HG03095 (cell line): ENCODE measurements at regions not wholly inside any gene's neighbourhood (a gene's known extent, or its start where the extent isn't known, plus 50 kb on each side); places are given as distances from the start of the nearest gene placed in this dataset.

Experiments used
- ATAC-seq: cut with Tn5 transposase; IDR thresholded peaks from one replicate; pipeline ENCODE4 v1.9.1; 2021; ENCODE audit warnings: moderate library complexity; ENCODE audit not compliant: unreplicated experiment

DNA sequence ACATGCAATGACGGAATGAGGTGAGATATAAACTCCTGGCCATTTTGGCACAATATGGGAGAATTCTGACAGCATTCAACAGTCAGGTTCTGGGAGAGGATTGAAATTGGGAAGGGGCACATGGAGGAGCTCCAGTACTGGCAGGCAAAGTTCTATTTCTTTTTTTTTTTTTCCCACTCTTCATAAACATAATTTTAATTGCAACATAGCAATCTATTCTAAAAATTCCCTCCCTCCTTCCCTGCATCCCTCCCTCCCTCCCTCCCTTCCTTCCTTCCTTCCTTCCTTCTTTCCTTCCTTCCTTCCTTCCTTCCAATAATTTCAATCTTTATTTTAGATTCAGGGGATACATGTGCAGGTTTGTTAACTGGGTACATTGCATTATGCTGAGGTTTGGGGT, 93.2 kb downstream of the PTCSC3 start:
- no peak for ATAC-seq

DNA sequence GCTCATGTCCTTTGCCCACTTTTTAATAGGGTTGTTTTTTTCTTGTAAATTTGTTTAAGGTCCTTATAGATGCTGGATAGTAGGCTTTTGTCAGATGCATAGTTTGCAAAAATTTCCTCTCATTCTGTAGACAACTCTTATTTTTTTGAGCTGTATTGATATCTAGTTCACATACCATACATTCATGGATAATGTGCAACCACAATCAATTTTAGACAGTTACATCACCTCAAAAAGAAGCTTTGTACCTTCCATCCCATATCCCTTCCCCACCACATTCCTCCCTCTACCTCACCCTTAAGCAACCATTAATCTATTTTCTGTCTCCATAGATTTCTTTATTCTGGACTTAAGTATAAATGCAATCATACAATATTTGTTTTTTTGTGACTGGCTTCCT, 98.4 kb downstream of the PTCSC3 start:
- ATAC-seq, result no peak

GRCh38 chr14:36076197-36076596, 100.3 kb downstream of the PTCSC3 start:
- ATAC-seq, result no peak

- ATAC-seq, result no peak
These were observed 101.3 kb downstream of the PTCSC3 start for GRCh38 chr14:36075203-36075602.

- no peak for ATAC-seq
These were observed 105.8 kb downstream of the PTCSC3 start for GRCh38 chr14:36070720-36071043.

- ATAC-seq, result peak; percentile 62
These were observed 106.3 kb downstream of the PTCSC3 start for GRCh38 chr14:36070031-36070719.

- peak; percentile 56 for ATAC-seq
These were observed 107.0 kb downstream of the PTCSC3 start for GRCh38 chr14:36069535-36069900.

DNA sequence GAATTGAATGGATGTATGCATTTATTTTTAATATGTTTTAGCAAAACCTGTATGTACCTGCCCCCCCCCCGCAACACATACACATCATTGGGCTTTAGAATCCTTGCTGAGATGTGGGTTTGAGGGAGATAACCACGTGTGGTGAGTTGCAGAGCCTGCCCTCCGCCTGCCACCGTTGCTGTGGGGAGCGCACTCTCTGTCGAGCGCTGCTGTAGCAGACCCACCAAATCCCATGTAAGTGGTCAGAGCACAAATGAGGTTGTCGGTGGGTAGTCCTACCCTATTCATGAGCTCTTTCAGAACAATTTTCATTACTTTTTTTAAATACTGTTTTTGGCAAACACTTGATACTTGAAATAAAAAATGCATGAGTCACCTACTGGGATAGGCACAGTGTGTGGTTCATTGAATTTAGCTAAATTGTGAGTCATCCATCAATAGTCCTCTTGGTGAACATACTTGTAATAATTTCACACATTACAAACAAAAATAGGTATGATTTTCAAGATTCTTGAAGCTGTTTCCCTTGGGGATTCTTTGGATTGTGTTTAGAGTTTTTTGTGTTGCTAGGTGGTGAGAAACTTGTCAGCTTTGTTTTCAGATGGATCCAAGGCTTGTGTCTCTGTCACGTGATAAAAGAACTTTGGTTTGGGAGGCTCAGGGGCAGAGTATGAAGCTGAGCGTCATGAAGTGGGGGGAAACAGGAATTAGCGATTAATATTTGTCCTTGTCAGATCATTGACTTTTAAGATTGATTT, 107.6 kb downstream of the PTCSC3 start:
- ATAC-seq, result no peak

DNA sequence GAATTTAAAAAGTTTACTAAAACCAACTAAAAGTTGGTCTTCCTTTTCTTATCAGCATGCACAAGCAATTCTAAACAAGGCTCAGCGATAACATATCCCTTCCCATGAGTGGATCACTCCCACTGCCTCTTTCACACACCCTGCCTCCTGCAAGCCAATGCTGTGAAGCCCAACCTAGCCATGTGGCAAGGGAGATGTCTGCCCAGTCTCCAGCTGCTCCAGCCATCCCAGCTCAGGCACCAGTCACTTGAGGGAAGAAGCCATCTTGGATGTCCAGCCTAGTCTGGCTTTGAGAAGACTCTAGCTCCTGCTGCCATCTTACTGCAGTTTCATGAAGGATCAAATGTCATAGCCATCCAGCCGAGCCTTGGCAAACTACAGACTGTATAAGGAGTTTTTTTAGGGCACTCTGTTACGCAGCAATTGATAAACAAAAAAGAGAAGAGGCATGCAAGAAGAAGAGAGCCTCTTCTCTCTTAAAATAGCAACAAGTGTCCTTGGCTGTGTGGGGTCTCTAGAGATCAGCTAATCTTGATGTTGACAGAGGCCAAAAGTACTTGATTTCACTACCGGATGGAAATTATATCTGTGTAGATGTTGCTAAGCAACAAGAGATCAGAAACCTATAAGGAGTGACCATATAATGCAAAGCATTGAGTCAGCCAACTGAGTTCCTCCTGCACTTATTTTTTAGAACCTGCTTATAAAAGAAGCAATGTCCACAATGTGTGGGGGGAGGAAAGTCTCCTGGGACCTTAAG, 108.9 kb downstream of the PTCSC3 start:
- no peak for ATAC-seq

GRCh38 chr14:36066636-36067035, 109.9 kb downstream of the PTCSC3 start:
- no peak for ATAC-seq

- no peak for ATAC-seq
These were observed 110.7 kb downstream of the PTCSC3 start for GRCh38 chr14:36065831-36066230.

- no peak for ATAC-seq
These were observed 117.0 kb downstream of the PTCSC3 start for GRCh38 chr14:36059531-36059930.

GRCh38 chr14:36057452-36058116, 118.9 kb downstream of the PTCSC3 start:
- ATAC-seq, result no peak

DNA sequence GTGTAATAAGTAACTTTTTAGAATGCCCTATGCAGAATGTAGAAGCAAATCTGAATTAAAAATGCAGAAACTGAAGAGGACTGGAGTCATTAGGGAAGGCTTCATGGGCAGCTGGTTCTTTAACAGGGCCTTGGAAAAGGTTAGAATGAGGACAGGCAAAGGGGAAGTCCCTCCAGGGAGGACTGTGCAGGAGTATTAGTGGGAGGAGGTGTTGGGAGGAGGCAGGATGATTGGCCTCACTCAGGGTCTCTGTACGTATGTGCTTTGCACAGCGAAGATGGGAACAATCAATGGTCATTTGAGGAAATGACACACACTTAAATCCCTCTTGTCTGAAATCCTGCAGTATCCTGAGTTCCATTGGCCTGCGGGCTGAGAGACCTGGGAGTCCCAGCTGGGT, 119.7 kb downstream of the PTCSC3 start:
- no peak for ATAC-seq

- ATAC-seq, result no peak
These were observed 120.8 kb downstream of the PTCSC3 start for GRCh38 chr14:36055681-36056225.

DNA sequence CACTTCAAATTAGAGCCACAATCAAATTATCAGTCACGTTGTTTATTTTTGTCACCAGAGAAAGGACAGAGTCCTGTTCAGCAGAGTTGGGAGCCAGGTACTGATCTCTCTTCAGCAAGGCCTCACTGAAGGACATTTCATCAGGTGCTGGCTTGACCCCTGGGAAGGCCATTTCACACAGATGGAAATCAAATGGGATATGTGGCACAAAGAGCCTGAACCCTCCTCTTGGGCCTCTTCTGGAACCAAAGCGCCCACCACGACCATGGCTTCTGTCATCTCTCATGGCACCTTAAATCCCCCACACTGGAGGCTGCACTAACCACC, 121.5 kb downstream of the PTCSC3 start:
- ATAC-seq, result no peak

DNA sequence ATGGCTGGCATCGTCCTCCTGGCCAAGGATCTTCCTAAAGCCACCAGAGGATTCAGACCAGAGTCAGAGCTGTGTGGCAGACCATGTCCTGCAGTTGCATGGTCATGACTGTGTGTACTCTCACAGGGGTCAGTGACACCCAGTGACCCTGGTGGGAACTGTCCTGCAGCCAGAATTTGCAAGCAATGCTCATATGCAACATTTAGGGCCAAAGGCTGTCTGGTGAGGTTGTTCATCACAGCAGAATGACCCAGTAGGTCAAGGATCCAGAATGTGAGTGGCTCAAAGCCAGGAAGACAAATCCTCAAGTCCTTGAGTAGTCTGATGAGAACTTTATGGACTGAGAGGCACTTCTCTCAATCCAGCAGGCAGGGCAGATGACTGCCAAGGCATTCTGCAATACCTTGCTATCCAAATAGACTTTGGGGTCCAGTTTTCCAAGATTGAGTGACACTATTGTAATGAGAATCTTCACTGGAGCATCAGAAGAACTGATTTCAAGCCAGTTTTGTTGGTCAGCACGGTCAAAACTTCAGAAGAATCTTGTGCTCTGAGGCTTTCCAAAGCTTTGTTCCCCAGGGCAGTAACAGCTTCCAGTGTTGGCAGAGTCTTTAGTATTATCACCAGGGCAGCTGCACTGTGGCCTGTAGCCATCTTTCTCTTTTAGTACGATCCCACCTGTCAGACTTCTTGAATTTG, 122.0 kb downstream of the PTCSC3 start:
- no peak for ATAC-seq

GRCh38 chr14:36052681-36053080, 123.8 kb downstream of the PTCSC3 start:
- ATAC-seq, result no peak

GRCh38 chr14:36052063-36052462, 124.5 kb downstream of the PTCSC3 start:
- ATAC-seq, result no peak

DNA sequence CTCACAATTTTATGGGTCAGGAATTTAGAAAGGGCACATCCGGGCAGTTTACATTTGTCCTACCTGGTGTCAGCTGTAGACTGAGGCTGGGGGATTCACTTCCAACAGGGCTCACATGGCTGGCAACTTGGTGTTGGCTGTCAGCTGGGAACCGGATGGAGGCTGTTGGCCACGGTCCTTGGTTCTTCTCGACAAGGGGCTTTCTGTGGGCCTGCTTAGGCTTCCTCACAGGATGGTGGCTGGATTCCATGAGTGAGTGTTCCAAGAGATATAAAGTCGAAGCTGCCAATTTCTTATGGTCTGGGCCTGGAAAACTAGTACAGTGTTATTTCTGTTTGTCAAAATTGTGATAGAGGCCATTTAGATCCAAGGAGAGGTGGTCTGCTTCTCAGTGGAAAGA, 127.9 kb downstream of the PTCSC3 start:
- ATAC-seq, result no peak

- no peak for ATAC-seq
These were observed 128.6 kb downstream of the PTCSC3 start for GRCh38 chr14:36047912-36048311.
